ENCODE measurements at regions not wholly inside any gene's neighbourhood (a gene's known extent, or its start where the extent isn't known, plus 50 kb on each side); places are given as distances from the start of the nearest gene placed in this dataset.

DNA sequence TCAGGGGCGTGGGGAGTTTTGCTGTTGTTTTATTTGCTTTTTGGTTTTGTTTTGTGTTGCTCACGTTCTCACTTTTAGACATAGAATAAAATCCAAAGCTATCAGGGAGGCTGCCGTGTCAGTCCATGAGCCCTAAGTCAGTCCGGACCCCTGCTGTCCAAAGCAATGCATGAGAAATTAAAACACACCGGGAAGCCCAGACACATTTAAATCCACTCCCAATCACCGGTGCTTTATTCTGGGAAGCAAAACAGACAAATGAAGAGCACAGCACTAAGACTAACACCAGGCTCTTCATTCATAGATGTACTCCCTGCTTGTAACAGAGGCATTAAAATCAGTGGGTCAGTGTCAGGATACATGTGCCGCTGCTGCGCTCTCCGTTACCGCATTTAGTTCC is 180.9 kb downstream of the IRX2 start:
- intact Hi-C loops (cut with micrococcal nuclease) = no loop called here

DNA sequence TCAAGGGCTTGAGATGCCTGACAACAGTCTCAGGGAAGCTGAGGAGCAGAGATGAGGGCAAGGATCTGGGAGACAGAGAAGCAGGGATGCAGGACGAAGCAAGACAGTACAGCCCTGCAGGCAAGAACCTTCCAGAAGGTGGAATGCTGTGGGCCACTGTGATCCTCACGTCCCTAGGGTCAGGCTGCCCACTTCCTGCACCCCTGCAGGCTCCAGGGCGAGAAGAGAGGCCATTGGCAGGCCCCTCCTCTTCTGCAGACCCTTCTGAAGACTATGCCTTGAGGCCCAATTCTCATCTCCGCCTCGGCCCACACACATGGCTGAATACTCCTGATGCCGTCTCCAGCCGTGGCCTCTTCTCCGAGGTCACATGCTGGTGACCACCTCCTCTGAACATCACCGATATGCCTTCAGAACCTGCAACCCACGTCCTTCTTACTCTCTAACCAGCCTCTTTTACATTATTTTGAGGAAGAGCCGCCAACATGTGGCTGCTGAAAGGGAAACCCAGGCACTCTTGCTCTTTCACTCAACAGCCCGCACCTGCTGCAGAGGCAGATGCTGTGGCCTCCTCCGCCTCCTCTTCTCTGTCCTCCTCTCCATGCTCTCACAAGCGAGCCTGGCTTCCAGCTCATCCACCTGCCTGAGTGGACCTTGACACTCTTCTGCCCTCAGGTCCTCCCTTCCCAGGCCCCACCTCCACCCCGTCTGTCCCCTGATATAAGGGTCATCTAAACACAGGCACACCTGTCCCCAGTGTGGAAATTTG is 181.5 kb downstream of the IRX2 start:
- intact Hi-C loops (cut with micrococcal nuclease) = no loop called here

DNA sequence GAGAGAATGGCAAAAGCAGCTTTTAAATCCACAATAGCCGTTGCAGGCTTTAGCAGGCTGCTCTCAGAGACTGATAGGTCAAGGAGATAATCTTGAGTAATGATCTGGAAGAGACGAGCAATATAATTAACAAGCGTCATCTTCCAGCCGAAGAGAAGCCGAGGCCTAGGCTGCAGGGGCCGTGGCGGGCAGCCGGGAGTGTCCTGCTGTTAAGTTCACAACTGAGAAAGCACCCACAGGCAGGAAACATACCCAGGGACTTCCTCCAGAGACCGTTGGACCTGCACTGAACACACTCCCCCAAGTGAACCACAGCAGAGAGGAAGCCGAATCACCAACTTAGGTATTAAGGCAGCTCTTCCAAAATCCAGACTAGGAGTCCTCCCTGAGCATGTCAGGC is 182.3 kb downstream of the IRX2 start:
- intact Hi-C loops (cut with micrococcal nuclease) = no loop called here

DNA sequence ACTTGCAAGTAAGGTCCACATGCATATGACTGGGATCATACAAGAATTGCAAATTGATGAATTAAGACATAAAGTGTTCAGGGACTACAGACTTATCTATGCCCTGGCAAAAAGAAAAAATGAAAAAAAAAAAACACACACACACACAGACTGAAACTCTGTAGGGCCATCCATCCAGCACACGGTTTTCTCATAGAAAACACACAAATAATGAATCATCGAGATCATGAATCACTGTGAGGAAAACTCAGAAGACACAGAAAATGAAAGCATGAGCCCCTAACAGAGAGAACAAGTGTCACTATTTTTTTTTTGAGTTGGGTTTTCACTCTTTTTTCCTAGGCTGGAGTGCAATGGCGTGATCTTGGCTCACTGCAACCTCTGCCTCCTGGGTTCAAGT is 185.2 kb downstream of the IRX2 start:
- intact Hi-C loops (cut with micrococcal nuclease) = no loop called here

DNA sequence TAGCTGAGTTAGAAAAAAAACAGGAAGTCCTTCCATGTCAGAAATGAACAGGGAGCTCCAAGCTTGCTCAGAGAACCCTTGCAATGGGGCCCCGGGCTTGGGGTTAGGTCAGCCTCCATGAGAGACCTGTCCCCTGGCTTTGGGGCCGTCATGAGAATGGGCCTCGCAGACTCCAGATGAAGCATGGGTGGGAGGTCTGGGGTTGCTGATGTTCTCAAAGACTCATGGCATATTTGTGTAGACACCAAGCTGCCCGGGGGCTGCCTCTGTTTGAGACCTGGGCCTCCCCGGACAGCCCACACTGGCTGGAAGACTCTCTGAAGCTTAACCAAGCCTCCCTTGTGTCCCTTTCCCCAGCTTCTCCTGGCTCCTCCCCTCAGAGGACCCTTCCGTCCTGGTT is 186.3 kb downstream of the IRX2 start:
- intact Hi-C loops (cut with micrococcal nuclease) = no loop called here

DNA sequence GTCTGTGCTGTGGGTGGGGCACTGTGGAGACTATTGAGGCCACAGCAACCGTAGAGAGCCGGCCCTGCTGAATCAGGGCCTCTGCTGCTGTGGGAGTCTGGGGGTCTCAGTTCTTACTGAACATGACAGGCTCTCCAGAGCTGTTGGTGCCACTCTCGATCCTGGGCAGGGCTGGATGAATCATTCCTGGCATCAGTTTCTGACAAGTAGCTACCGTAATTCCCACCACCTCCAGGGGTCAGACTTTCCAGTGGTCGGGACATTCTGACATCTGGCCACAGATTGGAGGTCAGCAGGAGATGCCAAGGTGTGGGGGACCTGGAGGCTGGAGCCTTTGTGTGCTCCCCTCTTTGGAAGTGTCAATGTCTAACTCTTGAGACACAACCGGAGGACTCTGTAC is 188.4 kb downstream of the IRX2 start:
- intact Hi-C loops (cut with micrococcal nuclease) = no loop called here

DNA sequence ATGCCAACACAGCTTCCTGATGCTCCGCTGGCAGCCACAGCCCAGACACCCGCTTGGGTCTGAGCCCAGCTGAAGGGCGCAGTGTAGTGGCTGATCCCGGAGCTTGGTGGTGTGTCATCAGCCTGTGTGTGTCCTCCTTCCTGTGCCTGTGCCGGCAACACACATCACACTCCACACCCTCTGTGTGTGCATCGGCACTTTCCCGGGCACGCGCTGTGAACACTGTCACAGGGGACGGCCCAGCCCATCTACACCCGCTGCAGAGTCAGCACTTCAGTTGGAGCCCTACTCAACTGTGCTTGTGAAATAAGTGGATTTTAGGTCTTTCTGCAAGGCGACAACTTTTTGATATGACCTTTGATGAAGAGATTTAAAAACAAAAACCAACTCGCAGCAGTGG is 189.4 kb downstream of the IRX2 start:
- intact Hi-C loops (cut with micrococcal nuclease) = no loop called here

DNA sequence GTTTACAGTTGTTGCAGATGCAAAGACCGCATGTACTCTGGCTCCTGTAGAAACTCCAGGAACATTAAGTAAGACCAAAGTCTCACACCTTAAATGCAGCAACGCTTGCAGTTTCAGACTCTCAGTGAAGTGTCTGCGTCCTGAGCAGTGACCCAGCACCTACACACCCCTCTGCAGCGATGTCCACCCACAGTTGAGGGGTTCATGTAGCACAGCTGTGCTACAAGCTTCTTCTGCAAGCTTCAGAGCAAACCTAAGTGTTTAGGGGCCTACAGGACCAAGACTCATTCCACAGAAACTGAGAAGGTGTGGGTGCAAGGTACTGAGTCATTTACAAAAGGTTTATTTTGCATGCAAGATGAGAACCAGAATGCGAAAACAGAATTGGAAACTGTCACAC is 191.0 kb downstream of the IRX2 start:
- intact Hi-C loops (cut with micrococcal nuclease) = no loop called here

DNA sequence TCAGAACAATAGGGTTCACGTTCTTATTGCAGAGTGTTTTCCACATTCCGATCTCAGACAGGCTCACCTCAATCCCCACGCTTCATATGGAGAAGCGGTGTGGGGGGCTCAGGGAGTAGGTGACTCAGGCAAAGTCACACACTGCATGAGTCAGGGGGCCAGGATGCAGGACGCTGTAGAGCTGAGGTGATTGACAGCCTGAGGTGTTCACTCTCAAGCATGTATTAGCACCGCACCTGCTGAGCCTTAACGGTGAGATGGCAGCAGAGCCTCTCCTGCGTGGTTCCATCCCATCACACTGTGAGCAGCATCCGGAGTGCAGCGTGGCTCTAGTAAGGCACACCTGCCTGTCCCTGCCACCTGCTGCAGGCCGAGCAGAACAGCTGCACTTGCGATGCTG is 194.0 kb downstream of the IRX2 start:
- intact Hi-C loops (cut with micrococcal nuclease) = no loop called here

DNA sequence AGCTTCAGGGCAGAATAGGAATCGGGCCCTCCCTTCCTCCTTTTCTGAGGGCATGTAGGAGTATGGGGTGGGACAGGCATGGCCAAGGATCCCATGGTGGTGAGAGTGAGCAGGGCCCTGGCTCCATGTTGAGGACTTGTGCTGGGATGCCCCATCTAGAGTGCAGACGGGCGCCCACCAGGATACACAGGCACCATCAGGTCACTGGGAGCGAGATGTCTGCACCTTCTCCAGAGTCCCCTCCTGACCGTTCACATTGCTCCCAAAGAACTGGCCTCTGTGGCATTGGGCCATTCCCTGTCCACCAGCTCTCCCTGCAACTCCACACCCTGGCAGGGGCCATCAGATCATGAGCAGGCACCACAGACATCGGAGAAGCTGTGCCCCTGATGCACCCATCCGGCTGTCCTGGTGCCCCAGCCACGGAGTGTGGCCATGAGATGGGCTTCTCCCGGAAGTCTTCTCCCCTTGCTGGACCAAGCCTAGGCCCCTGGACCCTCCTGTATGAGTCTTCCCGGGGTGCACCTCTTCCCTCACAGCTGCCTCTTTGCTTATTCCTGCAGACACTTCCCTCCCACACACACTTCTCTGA is 195.0 kb downstream of the IRX2 start:
- intact Hi-C loops (cut with micrococcal nuclease) = no loop called here

DNA sequence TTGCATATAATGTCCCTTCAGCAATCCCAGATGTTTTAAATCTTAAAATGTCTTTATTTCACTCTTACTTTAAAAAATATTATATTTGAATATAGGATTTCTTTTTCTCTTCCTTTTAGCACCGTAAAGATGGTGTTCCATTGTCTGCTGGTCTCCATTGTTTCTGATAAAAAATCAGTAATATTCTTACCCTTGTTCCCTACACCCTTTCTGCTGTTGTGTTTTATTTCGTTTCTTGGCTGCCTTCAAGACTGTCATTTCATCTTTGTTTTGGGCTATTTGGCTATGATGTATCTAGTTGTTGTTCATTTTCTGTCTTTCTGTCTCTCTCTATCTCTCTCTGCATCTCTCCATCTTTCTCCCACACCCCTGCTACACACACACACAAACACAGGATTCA is 197.9 kb downstream of the IRX2 start:
- intact Hi-C loops (cut with micrococcal nuclease) = no loop called here

DNA sequence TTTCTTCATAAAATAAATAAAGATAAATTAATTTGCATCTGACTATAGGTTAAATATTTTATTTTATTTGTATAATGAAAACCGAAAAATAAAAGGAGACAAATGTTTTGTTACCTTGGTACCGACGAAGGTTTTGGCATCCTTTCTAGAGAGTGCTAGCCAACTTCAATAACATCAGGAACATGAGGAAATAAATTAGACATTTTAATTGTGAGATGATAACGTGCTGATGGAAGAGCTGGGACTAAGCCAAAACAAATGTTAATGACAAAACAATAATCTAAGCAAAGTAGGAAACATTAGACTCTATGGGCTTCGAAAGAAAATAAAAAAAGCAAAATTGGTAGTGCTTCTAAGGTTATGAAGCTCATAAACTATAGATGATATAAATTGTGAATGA is 201.0 kb downstream of the IRX2 start:
- intact Hi-C loops (cut with micrococcal nuclease) = no loop called here

DNA sequence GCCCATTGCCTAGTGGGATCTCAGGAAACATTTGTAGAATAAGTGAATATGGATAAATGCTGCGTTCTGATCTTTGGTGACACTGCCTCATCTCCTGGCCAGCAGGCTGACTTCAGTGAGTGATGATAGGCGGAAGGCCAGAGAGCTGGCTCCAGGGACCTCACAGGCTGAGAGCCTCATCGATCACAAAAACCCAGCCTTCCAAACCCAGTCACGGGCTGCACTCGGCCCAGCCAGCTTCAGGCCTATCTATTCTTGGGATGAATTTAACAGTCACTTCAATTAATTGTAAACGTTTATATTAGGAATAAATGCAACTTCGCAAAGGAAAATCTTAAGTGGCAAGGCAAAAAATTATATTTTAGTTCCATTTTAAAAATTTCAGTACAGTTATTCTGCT is 201.6 kb downstream of the IRX2 start:
- intact Hi-C loops (cut with micrococcal nuclease) = no loop called here

DNA sequence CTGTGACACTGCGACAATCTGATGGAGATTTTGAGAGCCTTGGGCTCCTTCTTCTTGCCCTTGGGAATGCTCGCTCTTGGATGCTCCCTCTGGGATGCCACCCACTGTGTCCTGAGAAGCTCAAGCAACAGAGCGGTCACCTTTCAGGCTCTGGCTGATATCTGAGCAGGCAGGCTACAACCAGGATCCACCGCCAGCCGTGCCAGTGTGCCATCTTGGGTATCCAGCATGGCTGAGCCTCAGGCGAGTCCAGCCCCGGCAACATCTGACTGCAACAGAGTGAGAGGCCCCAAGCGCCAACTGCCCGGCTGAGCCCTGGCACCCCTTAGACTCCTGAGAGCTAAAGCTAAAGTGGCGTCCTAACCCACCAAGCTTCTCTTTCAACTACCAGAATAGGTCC is 202.1 kb downstream of the IRX2 start:
- intact Hi-C loops (cut with micrococcal nuclease) = no loop called here

DNA sequence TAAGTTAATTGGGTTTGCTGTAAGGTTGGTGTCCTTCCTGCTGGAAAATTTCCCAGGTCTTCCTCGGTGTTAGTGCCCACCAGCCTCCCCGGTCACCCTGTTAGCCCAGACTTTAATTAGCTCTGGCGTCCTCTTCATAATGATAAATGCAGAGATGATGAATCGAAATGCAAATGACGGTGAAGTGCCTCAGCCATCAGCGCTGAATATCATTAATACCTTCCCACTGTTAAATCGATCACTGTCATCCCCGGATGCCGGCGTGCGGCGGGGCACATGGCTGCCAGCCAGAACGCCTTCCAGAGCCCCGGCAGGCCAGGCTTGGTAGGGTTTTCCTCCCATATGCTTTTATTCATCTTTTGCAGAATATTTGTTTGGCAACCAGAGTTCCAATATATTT is 204.5 kb downstream of the IRX2 start:
- intact Hi-C loops (cut with micrococcal nuclease) = no loop called here

DNA sequence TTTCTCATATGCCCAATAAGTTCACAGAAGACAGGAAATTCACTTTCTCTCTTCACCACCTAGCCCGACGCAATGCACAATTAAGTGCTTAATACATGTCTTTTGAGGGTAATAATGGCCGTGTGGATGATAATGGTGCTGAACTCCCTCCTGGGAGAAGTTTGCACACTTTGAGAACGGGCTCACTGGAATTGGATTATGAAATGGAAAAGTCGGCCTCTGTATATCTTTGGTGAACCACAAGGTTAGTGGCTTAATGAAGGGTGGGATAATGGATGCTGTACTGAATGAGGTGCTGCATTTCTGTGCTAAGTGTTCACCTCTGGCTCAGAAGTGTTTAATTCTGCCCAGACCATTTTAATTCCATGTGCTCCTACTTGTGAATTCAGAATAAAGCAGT is 207.5 kb downstream of the IRX2 start:
- intact Hi-C loops (cut with micrococcal nuclease) = no loop called here

DNA sequence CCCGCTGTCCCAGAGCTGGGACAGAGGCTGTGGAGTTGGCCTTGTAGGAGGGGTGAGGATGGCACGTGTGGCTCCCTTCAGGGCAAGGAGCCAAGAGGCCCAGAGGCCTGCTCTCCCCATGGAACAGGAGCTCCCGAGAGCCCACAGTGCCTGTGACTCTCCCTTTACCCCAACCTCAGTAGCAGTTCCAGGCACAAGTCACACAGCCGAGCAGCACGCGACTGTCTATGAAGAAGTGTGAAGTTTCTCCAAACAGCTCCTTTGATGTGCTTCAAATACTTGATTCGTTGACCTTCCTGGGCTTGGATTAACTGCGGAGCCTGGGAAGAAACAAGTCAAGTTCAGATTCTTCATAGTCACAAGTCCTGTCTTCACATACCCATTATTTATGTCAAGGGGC is 208.7 kb downstream of the IRX2 start:
- intact Hi-C loops (cut with micrococcal nuclease) = no loop called here

DNA sequence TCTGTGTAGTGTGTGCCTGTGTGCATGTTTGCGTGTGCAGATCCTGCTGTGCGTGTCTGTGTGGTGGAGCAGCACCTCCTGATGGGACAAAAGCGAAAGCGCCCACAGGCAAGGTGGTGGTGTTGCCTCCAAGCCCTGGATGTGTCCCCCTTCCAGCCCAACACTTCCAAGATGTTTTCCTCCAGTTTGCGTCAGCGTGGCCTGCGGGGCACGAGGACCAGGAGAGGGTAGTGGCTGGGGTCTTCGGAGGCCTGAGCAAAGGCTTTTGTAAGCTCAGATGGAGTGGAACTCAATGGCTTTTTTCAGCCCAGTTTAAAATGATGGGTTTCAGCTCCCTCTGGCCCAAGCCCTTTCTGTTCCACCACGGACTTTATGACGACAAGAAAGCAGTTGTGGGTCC is 209.5 kb downstream of the IRX2 start:
- intact Hi-C loops (cut with micrococcal nuclease) = no loop called here

DNA sequence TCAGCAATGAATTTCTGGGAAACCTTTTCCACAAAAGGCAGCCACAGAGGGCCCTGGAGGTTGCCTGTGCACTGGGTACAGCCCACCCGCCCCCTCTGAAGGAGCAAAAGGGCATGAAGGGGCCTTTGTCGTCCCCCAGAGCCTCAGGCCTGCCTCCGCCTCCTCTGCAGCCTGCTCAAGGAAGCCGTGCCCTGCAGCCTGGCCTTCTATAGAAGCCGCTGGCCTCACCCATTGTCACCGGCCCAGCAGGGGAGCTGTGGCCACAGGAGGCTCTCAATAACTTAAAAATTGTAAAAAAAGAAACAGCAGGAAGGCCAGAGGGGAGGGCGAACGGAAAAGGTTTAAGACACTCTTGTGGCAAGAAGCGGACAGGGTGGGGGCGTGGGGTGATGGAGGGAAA is 213.3 kb downstream of the IRX2 start:
- intact Hi-C loops (cut with micrococcal nuclease) = no loop called here

DNA sequence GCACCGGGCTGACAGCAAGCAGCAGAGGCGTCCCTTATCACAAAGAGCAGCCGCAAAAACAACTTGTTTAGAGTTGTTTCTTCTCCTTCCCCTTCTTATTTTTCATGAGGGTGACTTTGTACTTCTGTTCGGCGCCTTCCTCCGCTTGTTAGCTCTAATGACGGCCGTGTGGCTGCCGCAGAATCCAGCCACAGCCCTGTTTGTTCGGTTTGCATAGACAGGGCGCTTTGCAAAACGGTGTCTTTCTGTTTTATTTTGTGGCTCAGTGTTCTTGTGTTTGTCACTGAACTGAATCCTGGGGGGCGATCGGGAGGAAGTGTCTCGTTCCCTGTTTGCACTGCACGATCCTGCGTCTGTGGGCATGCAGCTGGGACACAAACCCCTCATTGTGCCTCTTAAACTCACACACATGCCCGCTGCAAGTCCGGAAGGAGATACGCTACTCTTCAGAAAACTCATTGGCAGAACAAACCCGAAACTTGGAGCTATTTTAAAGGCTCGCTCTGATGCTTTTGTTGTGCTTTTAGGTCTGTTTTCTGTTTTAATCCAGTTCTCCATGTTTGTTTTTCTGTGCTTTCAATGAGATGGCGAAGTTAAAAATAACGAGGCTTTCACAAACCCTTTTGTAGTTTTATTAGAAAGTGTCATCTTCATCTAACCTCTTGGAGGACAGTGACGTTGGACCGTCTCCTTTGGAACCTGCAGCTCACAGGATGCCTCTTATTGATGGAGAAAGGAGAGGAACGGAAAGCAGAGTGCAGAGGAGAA is 213.9 kb downstream of the IRX2 start:
- intact Hi-C loops (cut with micrococcal nuclease) = no loop called here

DNA sequence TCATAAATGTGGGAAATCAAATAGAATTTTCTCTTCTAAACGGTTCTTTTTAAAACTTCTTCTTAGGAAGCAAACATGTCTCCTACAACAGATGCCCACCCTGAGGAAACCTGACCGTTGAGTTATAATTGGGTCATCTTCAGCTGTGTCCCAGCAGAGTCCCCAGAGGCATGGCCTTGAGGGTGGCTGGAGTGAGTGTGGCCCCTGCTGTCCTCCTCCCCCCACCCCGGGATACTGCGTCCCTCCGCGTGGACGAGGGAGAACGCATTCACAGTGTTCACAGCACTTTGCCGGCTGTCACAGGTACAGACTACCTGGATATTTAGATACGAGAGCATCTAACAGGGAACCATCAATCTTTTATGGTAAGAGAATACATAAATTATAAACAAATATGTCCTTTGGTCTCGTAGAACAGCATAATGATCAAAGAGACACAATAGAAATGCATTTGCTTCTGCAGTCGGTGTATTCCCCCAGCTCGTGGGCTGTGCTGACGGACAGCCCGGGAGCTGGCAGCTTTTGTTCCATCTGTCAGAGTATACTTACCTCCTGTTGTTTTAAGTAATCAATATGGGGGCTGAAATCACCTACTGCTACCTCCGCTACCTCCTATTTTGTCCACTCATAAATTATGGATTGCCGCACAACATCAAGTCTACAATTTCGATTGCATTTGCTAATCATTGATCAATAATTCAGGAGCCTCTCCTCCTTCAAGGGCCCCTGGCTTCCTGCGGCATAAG is 214.7 kb downstream of the IRX2 start:
- intact Hi-C loops (cut with micrococcal nuclease) = no loop called here

DNA sequence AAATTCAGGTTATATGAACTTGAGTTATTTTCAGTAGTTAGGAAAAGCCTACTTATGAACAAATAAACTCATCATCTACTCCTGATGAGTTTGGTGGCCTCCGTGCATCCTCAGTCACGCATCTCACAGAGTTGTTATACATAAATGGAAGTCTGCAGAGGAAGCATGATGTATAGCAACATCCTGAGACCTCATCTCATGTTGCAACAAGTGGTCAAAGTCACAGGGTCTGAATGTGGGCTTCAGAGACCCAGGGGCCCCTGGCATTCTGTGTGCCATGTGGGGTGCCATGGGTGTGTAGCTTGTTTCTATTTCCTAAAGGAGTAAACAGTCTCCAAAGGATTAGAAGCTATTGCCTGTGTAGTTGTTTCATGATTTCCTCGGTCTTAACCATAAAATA is 216.5 kb downstream of the IRX2 start:
- intact Hi-C loops (cut with micrococcal nuclease) = no loop called here
